ENCODE measurements at regions not wholly inside any gene's neighbourhood (a gene's known extent, or its start where the extent isn't known, plus 50 kb on each side); places are given as distances from the start of the nearest gene placed in this dataset.

GRCh38 chr17:55829995-55830612, 79.3 kb downstream of the PCTP start:
- no peak for DNase-seq

GRCh38 chr17:55830699-55831471, 80.0 kb downstream of the PCTP start:
- DNase-seq: peak; percentile 3

DNA sequence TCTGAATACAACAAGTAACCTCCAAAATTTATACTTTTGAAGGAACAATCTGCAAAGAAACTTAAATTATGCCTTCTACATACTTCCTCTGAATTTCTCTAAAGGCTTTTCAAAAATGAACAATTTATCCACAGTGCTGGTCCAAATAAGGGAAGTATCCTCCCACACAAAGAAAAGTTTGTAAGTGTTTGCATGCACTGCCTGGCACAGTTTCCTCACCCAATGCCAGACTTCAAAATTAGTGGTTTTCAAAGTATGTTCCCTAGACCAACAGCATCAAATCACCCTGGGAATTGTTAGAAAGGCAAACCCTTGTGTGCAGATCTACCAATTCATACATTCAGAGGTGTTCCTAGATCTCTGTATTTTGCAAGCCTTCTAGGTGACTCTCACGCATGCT, 82.5 kb downstream of the PCTP start:
- DNase-seq: no peak

- no peak for DNase-seq
Measured at GRCh38 chr17:55842405-55843158, 91.7 kb downstream of the PCTP start.

GRCh38 chr17:55843785-55844184, 92.9 kb downstream of the PCTP start:
- DNase-seq: no peak

GRCh38 chr17:55845385-55845784, 94.5 kb downstream of the PCTP start:
- no peak for DNase-seq

DNA sequence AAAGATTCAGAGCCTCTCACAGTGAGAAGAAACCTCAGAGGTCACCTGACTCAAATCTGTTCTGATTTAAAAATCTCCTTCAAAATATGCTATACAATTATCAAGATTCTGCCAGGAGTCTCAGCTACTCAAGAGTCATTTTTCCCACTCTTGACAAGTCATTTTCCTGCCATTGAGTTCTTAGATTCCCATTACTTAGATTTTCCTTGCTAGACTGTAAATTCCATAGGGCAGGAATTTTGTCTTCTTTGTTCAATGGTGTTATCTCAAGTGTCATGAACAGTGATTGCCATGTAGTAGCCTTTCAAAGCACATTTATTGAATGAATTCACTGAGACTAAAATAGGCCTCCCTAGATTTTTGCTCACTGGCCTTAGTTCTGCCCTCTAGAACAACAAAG, 95.9 kb downstream of the PCTP start:
- no peak for DNase-seq

- DNase-seq: no peak
Measured at GRCh38 chr17:55852734-55853133, 101.9 kb downstream of the PCTP start.

- no peak for DNase-seq
Measured at GRCh38 chr17:55859301-55859795, 108.5 kb downstream of the PCTP start.

DNA sequence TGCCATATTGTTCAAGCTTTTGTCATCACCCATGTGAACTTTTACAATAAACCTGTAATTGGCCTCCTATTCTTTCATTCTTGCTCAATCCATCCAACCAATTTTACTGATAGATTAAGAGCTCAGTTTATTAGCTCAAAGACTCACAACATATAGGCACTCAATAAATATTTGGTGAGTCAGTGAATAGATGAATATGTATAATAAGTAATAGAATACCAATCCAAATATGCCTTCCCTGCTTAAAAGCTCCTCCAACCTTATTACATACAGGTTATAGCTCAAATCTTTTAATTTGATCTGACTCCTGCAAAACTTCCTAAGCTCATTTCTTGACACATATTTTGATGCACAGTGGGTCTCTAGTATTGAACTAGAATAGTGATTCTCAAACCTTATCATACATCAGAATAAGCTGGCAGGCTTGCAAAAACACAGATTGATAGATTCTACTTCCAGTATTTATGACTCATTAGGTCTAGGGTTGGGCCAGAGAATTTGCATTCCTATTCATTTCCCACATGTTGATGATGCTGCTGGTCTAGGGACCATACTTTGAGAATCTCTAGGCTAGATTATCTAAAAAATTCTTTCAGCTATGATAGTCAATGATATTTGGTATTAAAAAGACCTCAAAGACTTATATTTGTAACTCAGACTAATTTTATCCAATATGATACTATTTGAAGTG, 114.4 kb downstream of the PCTP start:
- no peak for DNase-seq

GRCh38 chr17:55870044-55870443, 119.2 kb downstream of the PCTP start:
- no peak for DNase-seq

GRCh38 chr17:55872374-55872773, 121.5 kb downstream of the PCTP start:
- DNase-seq: no peak

GRCh38 chr17:55873017-55873758, 122.3 kb downstream of the PCTP start:
- no peak for DNase-seq

DNA sequence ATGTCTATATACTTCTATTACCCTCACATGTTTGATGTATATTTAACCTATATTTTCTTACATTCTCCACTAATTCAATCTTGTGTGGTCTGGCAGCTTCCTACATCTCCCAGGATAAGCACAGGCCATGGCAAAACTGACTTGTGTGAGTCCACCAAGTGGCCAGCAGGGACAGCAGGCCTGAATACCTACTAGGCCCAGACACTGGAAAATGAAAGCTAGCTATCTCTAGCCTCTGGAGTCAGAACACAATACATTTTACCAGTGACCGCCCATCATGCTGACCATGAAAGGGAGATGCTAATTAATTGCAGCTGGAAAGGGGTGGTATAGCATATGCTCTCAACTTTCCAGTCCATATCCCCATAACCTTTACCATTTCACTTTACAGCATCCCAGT, 132.3 kb downstream of the PCTP start:
- no peak for DNase-seq

DNA sequence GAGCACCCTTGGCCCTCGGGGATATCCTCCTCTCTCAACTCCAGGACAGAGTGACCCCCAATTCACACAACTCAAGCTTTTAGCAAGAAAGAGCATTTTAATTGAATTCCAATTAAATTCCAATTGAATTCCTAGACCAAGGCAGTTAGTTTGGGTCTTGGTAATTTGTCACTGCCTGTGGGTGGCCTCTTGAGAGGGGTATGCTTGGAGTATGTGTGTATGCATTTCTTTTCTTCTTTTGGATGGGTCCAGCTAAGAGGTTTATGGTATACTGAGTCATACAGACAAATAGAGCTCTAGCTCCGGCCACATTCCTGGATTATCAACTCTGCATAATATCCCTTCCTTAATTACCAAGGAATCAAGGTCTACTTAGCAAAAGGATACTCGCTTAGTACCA, 136.7 kb downstream of the PCTP start:
- DNase-seq: no peak

DNA sequence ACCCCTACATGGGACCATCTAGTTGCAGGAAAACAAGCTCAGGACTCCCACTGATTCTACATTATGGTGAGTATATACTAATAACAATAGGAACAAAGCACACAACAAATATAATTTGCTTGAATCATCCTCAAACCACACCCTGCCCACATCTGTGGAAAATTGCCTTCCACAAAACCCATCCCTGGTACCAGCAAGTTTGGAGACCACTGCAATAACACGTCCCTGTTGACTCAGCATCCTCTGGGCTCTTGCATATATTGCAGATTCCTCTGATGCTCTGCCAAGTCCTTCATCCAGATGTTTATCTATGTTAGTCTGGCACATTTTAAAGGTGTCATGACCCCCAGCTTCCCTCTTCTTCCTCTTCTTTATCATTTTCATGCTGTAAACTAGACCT, 138.4 kb downstream of the PCTP start:
- no peak for DNase-seq

GRCh38 chr17:55895112-55895759, 144.4 kb downstream of the PCTP start:
- no peak for DNase-seq

GRCh38 chr17:55897301-55897700, 146.4 kb downstream of the PCTP start:
- no peak for DNase-seq

DNA sequence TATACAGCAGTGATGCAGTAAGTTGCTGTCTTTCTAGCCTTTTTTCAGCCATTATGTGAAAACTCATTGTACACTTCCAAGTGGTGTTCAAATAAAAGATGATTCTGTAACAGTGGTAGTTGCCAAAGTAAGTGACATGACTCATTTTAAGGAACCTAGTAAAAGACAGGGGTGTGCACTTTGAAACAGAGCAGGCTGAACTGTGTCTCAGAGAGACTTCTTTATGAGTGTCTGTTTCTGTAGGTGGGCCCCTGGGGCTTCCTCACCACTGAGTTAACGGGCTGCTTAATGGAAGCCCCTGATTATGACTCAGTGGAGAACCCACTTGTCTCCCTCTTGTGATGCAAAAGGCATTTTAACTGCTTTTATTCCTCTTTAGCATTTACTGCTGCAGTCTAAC, 147.3 kb downstream of the PCTP start:
- DNase-seq: no peak

- no peak for DNase-seq
Measured at GRCh38 chr17:55900188-55900587, 149.3 kb downstream of the PCTP start.

DNA sequence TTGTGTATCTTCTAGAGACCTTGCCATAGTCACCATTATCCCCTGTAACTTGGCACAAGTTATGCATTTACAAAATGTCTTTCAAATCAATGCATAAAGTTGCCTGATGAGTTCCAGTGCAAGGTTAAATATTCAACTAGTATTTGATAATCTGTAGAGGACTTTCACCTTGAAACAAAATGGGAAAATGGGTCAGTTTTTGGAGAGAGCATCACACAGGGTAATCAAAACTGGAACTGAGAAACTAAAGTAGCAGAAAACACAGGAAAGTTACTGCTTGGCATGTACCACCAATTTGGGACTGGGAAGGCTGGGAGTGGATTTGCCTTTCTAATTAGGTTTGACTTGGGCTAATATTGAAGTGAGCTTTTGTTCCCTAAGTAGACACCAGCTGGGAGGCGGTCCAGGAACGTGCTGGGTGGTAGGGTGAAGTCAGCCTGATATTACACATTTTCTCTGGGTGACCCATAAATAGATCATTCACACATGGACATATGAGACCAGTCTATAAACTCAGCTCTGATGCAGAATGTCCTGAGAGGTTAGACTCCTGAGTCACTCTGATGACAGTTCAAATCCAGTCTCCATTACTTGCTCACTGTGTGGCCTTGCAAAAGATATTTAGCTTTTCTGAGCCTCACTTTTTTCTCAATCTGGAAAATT, 152.3 kb downstream of the PCTP start:
- DNase-seq: no peak

Measured in NCI-H1105 treated with DMSO at 0.1 percent for 48 hours (cell line).